Lower leg skin (tissue), 4 donors: ENCODE measurements at regions not wholly inside any gene's neighbourhood (a gene's known extent, or its start where the extent isn't known, plus 50 kb on each side); places are given as distances from the start of the nearest gene placed in this dataset.

Experiments
- DNase-seq, 2 donors: peaks; one replicate each; pipeline ENCODE4 v3.0.0-alpha.2; 2019; ENCODE audit warnings: low spot score in 2 of 2
- H3K4me3 ChIP-seq: fragments of 200-600 bp; sonication (generic); 2 replicates; pipeline ENCODE4 v1.5.1; 2017; ENCODE audit warnings: mild to moderate bottlenecking, low read depth; ENCODE audit not compliant: poor library complexity, severe bottlenecking
- CTCF ChIP-seq, 3 donors: fragments of 450-650 bp; IDR thresholded peaks; one replicate each; pipeline ENCODE4 v1.5.1; 2016; ENCODE audit warnings: antibody characterized with exemption in 3 of 3, mild to moderate bottlenecking in 3 of 3, moderate library complexity in 2 of 3
- POLR2A ChIP-seq, 2 donors: fragments of 450-650 bp; IDR thresholded peaks; one replicate each; pipeline ENCODE4 v1.6.1; 2016 to 2017; ENCODE audit warnings: antibody characterized with exemption in 2 of 2, mild to moderate bottlenecking in 1 of 2, moderate library complexity in 1 of 2
- WGBS, 2 donors: methylation state at CpG; one replicate each; pipeline ENCODE4 v1.1.5; 2018; 5-methylcytosine and 5-hydroxymethylcytosine counted together
- intact Hi-C: fragments of 100-400 bp; cut with DNase I; formaldehyde crosslinking; loops from one replicate; pipeline ENCODE4 v1.15.0; 2023; ENCODE audit warnings: low total_unique reads

DNA sequence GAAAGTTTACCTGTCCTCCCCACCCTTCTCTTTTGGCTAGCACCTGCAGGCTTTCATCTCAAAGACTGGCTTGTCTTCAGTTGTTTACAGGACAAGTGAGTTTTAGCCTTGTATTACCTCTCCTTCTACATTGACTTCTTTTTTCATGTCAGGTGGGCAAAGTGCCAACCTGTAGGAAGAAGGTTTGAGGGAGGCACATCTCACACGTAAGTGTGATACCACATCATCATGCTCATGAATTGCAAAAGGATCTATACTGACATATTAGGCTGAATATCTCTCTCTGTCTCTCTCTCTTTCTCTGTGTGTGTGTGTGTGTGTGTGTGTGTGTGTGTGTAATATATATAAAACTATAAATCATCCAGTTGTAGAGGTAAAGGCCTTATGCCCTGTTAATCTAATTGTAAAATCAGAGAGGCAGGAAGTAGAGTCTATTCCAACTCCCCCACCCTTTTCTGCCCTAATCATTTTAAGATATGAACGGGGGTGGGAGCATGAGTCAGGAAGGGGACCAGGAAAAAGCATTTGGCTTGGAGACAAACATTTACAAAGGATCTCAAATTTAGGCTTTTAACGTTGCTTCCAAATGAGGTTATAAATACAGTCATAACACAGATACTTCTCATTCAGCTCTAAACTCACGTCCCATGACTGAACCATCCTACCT is 107.0 kb upstream of the PFN2 start:
- WGBS, 2 donors, result 46 to 48% methylated on average over 4 of the region's 4 CpGs
- intact Hi-C loops, result no loop called here
- TF ChIP-seq POLR2A (IDR thresholded peaks at IDR 0.05) (no peak), CTCF (IDR thresholded peaks at IDR 0.05) (no peak)
- no peak overlapping the region for H3K4me3 ChIP-seq
- DNase-seq, result no peak

DNA sequence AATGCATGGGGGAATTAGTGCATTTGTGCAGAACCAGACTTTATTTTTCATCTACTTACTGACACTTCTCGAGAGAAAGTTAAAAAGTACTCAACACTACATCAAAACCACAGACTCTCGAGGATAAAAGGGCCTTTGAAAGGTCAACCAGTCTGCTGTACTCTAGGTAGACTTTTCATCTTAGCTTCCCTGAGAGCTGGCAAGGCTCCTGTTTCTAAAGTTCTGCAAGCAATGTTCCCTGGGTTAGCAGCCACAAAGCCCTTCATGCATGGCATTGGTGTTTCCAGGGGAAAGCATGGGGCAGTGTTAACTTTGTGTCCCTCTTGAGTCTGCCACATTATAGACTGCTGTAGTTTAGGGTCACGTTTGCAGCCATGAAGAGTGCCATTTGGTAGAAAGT is 106.4 kb upstream of the PFN2 start:
- no peak overlapping the region for H3K4me3 ChIP-seq
- intact Hi-C loops, result no loop called here
- no peak for DNase-seq
- WGBS, 2 donors, result 79 to 82% methylated on average over 3 of the region's 3 CpGs
- TF ChIP-seq POLR2A (IDR thresholded peaks at IDR 0.05), result no peak
- no peak for TF ChIP-seq CTCF (IDR thresholded peaks at IDR 0.05)

- intact Hi-C loops, result no loop called here
- TF ChIP-seq POLR2A (IDR thresholded peaks at IDR 0.05) (no peak), CTCF (IDR thresholded peaks at IDR 0.05) (no peak)
- DNase-seq, result no peak
- H3K4me3 ChIP-seq, result no peak overlapping the region
- WGBS, 2 donors, result 92 to 97% methylated on average over 2 of the region's 2 CpGs
Observed at GRCh38 chr3:150076443-150076842, 105.7 kb upstream of the PFN2 start.

GRCh38 chr3:150075417-150075865 is 104.7 kb upstream of the PFN2 start:
- TF ChIP-seq CTCF (IDR thresholded peaks at IDR 0.05), result no peak
- no peak for TF ChIP-seq POLR2A (IDR thresholded peaks at IDR 0.05)

GRCh38 chr3:150074697-150075416 is 104.2 kb upstream of the PFN2 start:
- WGBS, 2 donors, result 52 to 55% methylated on average over 7 of the region's 7 CpGs
- no peak for DNase-seq
- TF ChIP-seq POLR2A (IDR thresholded peaks at IDR 0.05), result no peak
- TF ChIP-seq CTCF (IDR thresholded peaks at IDR 0.05), result no peak
- intact Hi-C loops, result no loop called here
- no peak overlapping the region for H3K4me3 ChIP-seq

More at GRCh38 chr3:150075417-150075865, 104.7 kb upstream of the PFN2 start:
- DNase-seq, result no peak
- intact Hi-C loops, result no loop called here
- no peak overlapping the region for H3K4me3 ChIP-seq
- 95 to 98% methylated on average over 11 of the region's 11 CpGs for WGBS, 2 donors
